Gastrocnemius medialis (tissue), 4 donors: ENCODE measurements at regions not wholly inside any gene's neighbourhood (a gene's known extent, or its start where the extent isn't known, plus 50 kb on each side); places are given as distances from the start of the nearest gene placed in this dataset.
"Not testable (repeated sequence)": the region's sequence is repeated elsewhere in the genome, so short reads cannot be mapped to it uniquely, and the experiment has no call there.

Source experiments
- ATAC-seq, 2 donors: fragments of 150-250 bp; one replicate each; pipeline ENCODE4 v1.9.1; 2016
- DNase-seq, 2 donors: peaks; one replicate each; pipeline ENCODE4 v3.0.0-alpha.2; 2019
- H3K27ac ChIP-seq, 4 donors: fragments of 200-600 bp; sonication (generic); 1 replicate in 1 of 4; 2 replicates in 3 of 4; pipeline ENCODE4 v1.5.1; 2016 to 2018; ENCODE audit warnings: mild to moderate bottlenecking in 2 of 4, moderate library complexity in 1 of 4
- H3K27me3 ChIP-seq, 3 donors: fragments of 200-600 bp; sonication (generic) in 2 of 3; 1 replicate in 1 of 3; 2 replicates in 2 of 3; pipeline versions ENCODE4 v1.5.1 to v1.6.0; 2016 to 2019; ENCODE audit warnings: mild to moderate bottlenecking in 1 of 3, moderate library complexity in 1 of 3
- H3K36me3 ChIP-seq, 2 donors: fragments of 200-600 bp; sonication (generic) in 1 of 2; one replicate each; pipeline ENCODE4 v1.5.1; 2017 to 2018
- H3K4me1 ChIP-seq, 2 donors: fragments of 200-600 bp; sonication (generic) in 1 of 2; one replicate each; pipeline ENCODE4 v1.5.1; 2016 to 2017; ENCODE audit warnings: mild to moderate bottlenecking in 2 of 2
- H3K4me3 ChIP-seq, 4 donors: fragments of 200-600 bp; sonication (generic) in 3 of 4; 1 replicate in 1 of 4; 2 replicates in 3 of 4; pipeline ENCODE4 v1.5.1; 2016 to 2019; ENCODE audit warnings: mild to moderate bottlenecking in 2 of 4
- H3K9me3 ChIP-seq, 3 donors: fragments of 200-600 bp; sonication (generic) in 2 of 3; 1 replicate in 1 of 3; 2 replicates in 2 of 3; pipeline ENCODE4 v1.5.1; 2016 to 2019
- CTCF ChIP-seq, 5 experiments: fragments of 450-650 bp in 3 of 5; fragments of 200-600 bp in 2 of 5; sonication (generic) in 2 of 5; IDR thresholded peaks in 4 of 5; conservative IDR thresholded peaks in 1 of 5; 1 replicate in 4 of 5; 2 replicates in 1 of 5; pipeline ENCODE4 v1.5.1; 2016 to 2019; ENCODE audit warnings: antibody characterized with exemption in 5 of 5, mild to moderate bottlenecking in 3 of 5, moderate library complexity in 3 of 5
- POLR2A ChIP-seq, 2 donors: fragments of 450-650 bp; IDR thresholded peaks; one replicate each; pipeline ENCODE4 v1.6.1; 2017; ENCODE audit warnings: antibody characterized with exemption in 2 of 2, mild to moderate bottlenecking in 2 of 2, moderate library complexity in 2 of 2
- in situ Hi-C, 4 donors: fragments of 200-750 bp; cut with MboI; loops; one replicate each; pipeline versions ENCODE4 v1.15.0 to v1.8.0; 2017; ENCODE audit warnings: low sequenced_read_pairs in 4 of 4
- intact Hi-C: fragments of 100-400 bp; cut with DNase I; formaldehyde crosslinking; loops from one replicate; pipeline ENCODE4 v1.15.1; 2023; ENCODE audit warnings: low total_unique reads

- H3K27ac ChIP-seq, result no peak overlapping the region
- in situ Hi-C loops, result no loop called here
- no peaks in the 10 kb centered on the region for H3K36me3 ChIP-seq
- no peak overlapping the region for H3K4me3 ChIP-seq
- H3K4me1 ChIP-seq, result no peaks in the 10 kb centered on the region
- intact Hi-C loops, result no loop called here
- DNase-seq (no peak), ATAC-seq (no peak)
- H3K9me3 ChIP-seq, result no peaks in the 10 kb centered on the region
- no peaks in the 10 kb centered on the region for H3K27me3 ChIP-seq
- TF ChIP-seq CTCF (IDR thresholded peaks at IDR 0.05 in 4 of 5, conservative IDR thresholded peaks at IDR 0.05 in 1 of 5) (no peak), POLR2A (IDR thresholded peaks at IDR 0.05) (no peak)
Observed at GRCh38 chr2:106322281-106322680, 128.2 kb upstream of the UXS1 start.

GRCh38 chr2:106320439-106320838 lies 126.3 kb upstream of the UXS1 start:
- ATAC-seq, intact Hi-C loops, H3K27ac ChIP-seq, H3K9me3 ChIP-seq, H3K4me3 ChIP-seq, in situ Hi-C loops, H3K36me3 ChIP-seq, H3K27me3 ChIP-seq, DNase-seq, H3K4me1 ChIP-seq: not testable (repeated sequence)

GRCh38 chr2:106316915-106317314 lies 122.8 kb upstream of the UXS1 start:
- ATAC-seq, result no peak
- no peaks in the 10 kb centered on the region for H3K4me1 ChIP-seq
- no peaks in the 10 kb centered on the region for H3K9me3 ChIP-seq
- no peak for DNase-seq
- H3K27me3 ChIP-seq, result no peaks in the 10 kb centered on the region
- intact Hi-C loops (no loop called here), in situ Hi-C loops (no loop called here)
- TF ChIP-seq CTCF (IDR thresholded peaks at IDR 0.05 in 4 of 5, conservative IDR thresholded peaks at IDR 0.05 in 1 of 5) (no peak), POLR2A (IDR thresholded peaks at IDR 0.05) (no peak)
- H3K4me3 ChIP-seq, result no peak overlapping the region
- H3K27ac ChIP-seq, result no peak overlapping the region
- H3K36me3 ChIP-seq, result no peaks in the 10 kb centered on the region

GRCh38 chr2:106314444-106314843 lies 120.3 kb upstream of the UXS1 start:
- intact Hi-C loops (no loop called here), in situ Hi-C loops (no loop called here)
- H3K4me1 ChIP-seq, result no peaks in the 10 kb centered on the region
- no peaks in the 10 kb centered on the region for H3K9me3 ChIP-seq
- DNase-seq (no peak), ATAC-seq (no peak)
- no peak overlapping the region for H3K27ac ChIP-seq
- no peak for TF ChIP-seq CTCF (IDR thresholded peaks at IDR 0.05 in 4 of 5, conservative IDR thresholded peaks at IDR 0.05 in 1 of 5)
- H3K4me3 ChIP-seq, result no peak overlapping the region
- no peaks in the 10 kb centered on the region for H3K27me3 ChIP-seq
- H3K36me3 ChIP-seq, result no peaks in the 10 kb centered on the region

GRCh38 chr2:106311041-106311370 lies 116.9 kb upstream of the UXS1 start:
- H3K9me3 ChIP-seq, result no peaks in the 10 kb centered on the region
- in situ Hi-C loops, result no loop called here
- no peaks in the 10 kb centered on the region for H3K27me3 ChIP-seq
- DNase-seq (no peak), ATAC-seq (no peak)
- H3K36me3 ChIP-seq, result no peaks in the 10 kb centered on the region
- no peak for TF ChIP-seq CTCF (IDR thresholded peaks at IDR 0.05 in 4 of 5, conservative IDR thresholded peaks at IDR 0.05 in 1 of 5)
- TF ChIP-seq POLR2A (IDR thresholded peaks at IDR 0.05), result no peak
- no peak overlapping the region for H3K4me3 ChIP-seq
- H3K4me1 ChIP-seq, result no peaks in the 10 kb centered on the region
- H3K27ac ChIP-seq, result no peak overlapping the region
- intact Hi-C loops, result no loop called here
